ENCODE measurements at regions not wholly inside any gene's neighbourhood (a gene's known extent, or its start where the extent isn't known, plus 50 kb on each side); places are given as distances from the start of the nearest gene placed in this dataset.
"Not testable (repeated sequence)": the region's sequence is repeated elsewhere in the genome, so short reads cannot be mapped to it uniquely, and the experiment has no call there.

GRCh38 chr21:8998946-8999681, 1522.3 kb upstream of the TPTE start:
- DNase-seq (ENCODE audit: low read depth, low spot score): peak; percentile 37

GRCh38 chr21:9000132-9000531, 1521.3 kb upstream of the TPTE start:
- DNase-seq (ENCODE audit: low read depth, low spot score); in situ Hi-C loops (cut with HindIII; ENCODE audit: low pct_unique_long_range_greater_than_20kb, low sequenced_read_pairs): not testable (repeated sequence)

More at GRCh38 chr21:8998946-8999681, 1522.3 kb upstream of the TPTE start:
- in situ Hi-C loops (cut with HindIII; ENCODE audit: low pct_unique_long_range_greater_than_20kb, low sequenced_read_pairs): no loop called here

- in situ Hi-C loops (cut with HindIII; ENCODE audit: low pct_unique_long_range_greater_than_20kb, low sequenced_read_pairs); DNase-seq (ENCODE audit: low read depth, low spot score): not testable (repeated sequence)
Measured at GRCh38 chr21:9000671-9001070, 1520.7 kb upstream of the TPTE start.

GRCh38 chr21:9001890-9002663, 1519.3 kb upstream of the TPTE start:
- not testable (repeated sequence) for DNase-seq (ENCODE audit: low read depth, low spot score)

GRCh38 chr21:9003909-9004814, 1517.2 kb upstream of the TPTE start:
- in situ Hi-C loops (cut with HindIII; ENCODE audit: low pct_unique_long_range_greater_than_20kb, low sequenced_read_pairs): not testable (repeated sequence)

More at GRCh38 chr21:9001890-9002663, 1519.3 kb upstream of the TPTE start:
- in situ Hi-C loops (cut with HindIII; ENCODE audit: low pct_unique_long_range_greater_than_20kb, low sequenced_read_pairs): not testable (repeated sequence)

GRCh38 chr21:9004815-9005518, 1516.4 kb upstream of the TPTE start:
- in situ Hi-C loops (cut with HindIII; ENCODE audit: low pct_unique_long_range_greater_than_20kb, low sequenced_read_pairs); DNase-seq (ENCODE audit: low read depth, low spot score): not testable (repeated sequence)

More at GRCh38 chr21:9003909-9004814, 1517.2 kb upstream of the TPTE start:
- DNase-seq (ENCODE audit: low read depth, low spot score): not testable (repeated sequence)

- in situ Hi-C loops (cut with HindIII; ENCODE audit: low pct_unique_long_range_greater_than_20kb, low sequenced_read_pairs); DNase-seq (ENCODE audit: low read depth, low spot score): not testable (repeated sequence)
Measured at GRCh38 chr21:9005671-9006070, 1515.7 kb upstream of the TPTE start.

GRCh38 chr21:9006111-9006510, 1515.3 kb upstream of the TPTE start:
- in situ Hi-C loops (cut with HindIII; ENCODE audit: low pct_unique_long_range_greater_than_20kb, low sequenced_read_pairs); DNase-seq (ENCODE audit: low read depth, low spot score): not testable (repeated sequence)

- in situ Hi-C loops (cut with HindIII; ENCODE audit: low pct_unique_long_range_greater_than_20kb, low sequenced_read_pairs); DNase-seq (ENCODE audit: low read depth, low spot score): not testable (repeated sequence)
Measured at GRCh38 chr21:9006553-9007323, 1514.6 kb upstream of the TPTE start.

- in situ Hi-C loops (cut with HindIII; ENCODE audit: low pct_unique_long_range_greater_than_20kb, low sequenced_read_pairs): no loop called here
- no peak for DNase-seq (ENCODE audit: low read depth, low spot score)
Measured at GRCh38 chr21:9008636-9009035, 1512.7 kb upstream of the TPTE start.

- in situ Hi-C loops (cut with HindIII; ENCODE audit: low pct_unique_long_range_greater_than_20kb, low sequenced_read_pairs); DNase-seq (ENCODE audit: low read depth, low spot score): not testable (repeated sequence)
Measured at GRCh38 chr21:9009267-9010016, 1511.9 kb upstream of the TPTE start.

GRCh38 chr21:9010121-9010795, 1511.1 kb upstream of the TPTE start:
- in situ Hi-C loops (cut with HindIII; ENCODE audit: low pct_unique_long_range_greater_than_20kb, low sequenced_read_pairs): not testable (repeated sequence)

GRCh38 chr21:9010936-9011890, 1510.2 kb upstream of the TPTE start:
- DNase-seq (ENCODE audit: low read depth, low spot score); in situ Hi-C loops (cut with HindIII; ENCODE audit: low pct_unique_long_range_greater_than_20kb, low sequenced_read_pairs): not testable (repeated sequence)

More at GRCh38 chr21:9010121-9010795, 1511.1 kb upstream of the TPTE start:
- not testable (repeated sequence) for DNase-seq (ENCODE audit: low read depth, low spot score)

GRCh38 chr21:9011916-9012315, 1509.5 kb upstream of the TPTE start:
- DNase-seq (ENCODE audit: low read depth, low spot score); in situ Hi-C loops (cut with HindIII; ENCODE audit: low pct_unique_long_range_greater_than_20kb, low sequenced_read_pairs): not testable (repeated sequence)
